Left ventricle myocardium inferior (tissue), 1 donor: ENCODE measurements at regions not wholly inside any gene's neighbourhood (a gene's known extent, or its start where the extent isn't known, plus 50 kb on each side); places are given as distances from the start of the nearest gene placed in this dataset.

Experiments
- DNase-seq: peaks from one replicate; pipeline ENCODE4 v3.0.0-alpha.2; 2020
- H3K27ac ChIP-seq: fragments of 200-600 bp; replicated peaks from 2 replicates; pipeline ENCODE4 v1.8.0; 2021
- H3K27me3 ChIP-seq: fragments of 200-600 bp; 2 replicates; pipeline ENCODE4 v1.8.0; 2021; ENCODE audit warnings: low read depth
- H3K36me3 ChIP-seq: fragments of 200-600 bp; 2 replicates; pipeline ENCODE4 v1.8.0; 2021
- H3K4me1 ChIP-seq: fragments of 200-600 bp; 2 replicates; pipeline ENCODE4 v1.8.0; 2021
- H3K4me3 ChIP-seq: fragments of 200-600 bp; 2 replicates; pipeline ENCODE4 v1.8.0; 2021; ENCODE audit warnings: mild to moderate bottlenecking, moderate library complexity
- H3K9me3 ChIP-seq: fragments of 200-600 bp; replicated peaks from 2 replicates; pipeline ENCODE4 v1.8.0; 2021
- intact Hi-C: fragments of 100-400 bp; cut with micrococcal nuclease; formaldehyde crosslinking; loops from one replicate; pipeline ENCODE4 v1.11.0; 2022
- TF ChIP-seq, protein P1 (sequence below): fragments of 200-600 bp; IDR thresholded peaks from 2 replicates; pipeline ENCODE4 v1.8.0; 2021; ENCODE audit warnings: antibody characterized with exemption, mild to moderate bottlenecking, borderline replicate concordance
- donor health status: DM: no; HTN: yes; CAD: no; lungs with severe emphysema.

DNA sequence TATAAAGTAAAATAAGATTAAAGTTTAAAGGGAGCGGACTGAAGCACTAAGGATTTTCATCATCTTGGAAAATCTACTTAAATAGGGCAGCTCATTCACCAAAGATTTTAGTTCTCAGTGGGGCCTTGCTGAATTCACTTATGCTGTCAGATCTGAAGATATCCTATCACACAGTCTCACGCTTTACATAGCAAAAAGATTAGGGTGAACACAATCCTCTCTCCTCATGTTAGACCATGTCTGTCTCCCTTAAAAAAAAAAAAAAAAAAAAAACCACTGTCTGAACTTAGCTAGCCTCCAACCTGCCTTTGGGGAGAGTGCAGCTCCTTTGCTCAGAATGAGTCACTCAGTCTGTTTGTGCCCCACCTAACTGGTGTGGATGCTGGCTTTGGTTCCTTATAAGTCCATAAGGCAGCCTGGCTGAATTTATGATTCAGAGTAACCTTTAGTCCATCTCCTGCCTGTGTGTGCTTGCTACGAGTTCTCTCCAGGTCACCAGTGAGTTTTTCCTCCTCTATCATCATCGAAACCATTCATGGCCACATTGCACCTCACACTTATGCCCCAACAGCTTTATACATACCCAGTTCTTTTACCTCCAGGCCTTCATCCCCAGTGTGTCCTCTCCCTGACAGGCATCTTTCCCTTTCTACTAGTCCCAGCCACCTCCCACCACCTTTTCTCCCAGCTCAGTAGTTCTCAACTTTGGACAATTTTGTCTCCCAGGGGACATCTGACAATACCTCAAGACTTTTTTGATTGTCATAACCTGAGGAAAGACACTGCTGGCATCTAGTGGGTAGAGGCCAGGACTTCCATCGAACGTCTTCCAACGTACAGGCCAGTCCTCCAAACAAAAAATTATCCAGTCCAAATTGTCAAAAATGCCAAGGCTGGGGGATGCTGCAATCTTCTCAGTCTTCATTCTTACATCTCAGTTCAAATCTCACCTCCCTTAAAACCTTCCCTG, 220.7 kb upstream of the EMCN start:
- Histone ChIP-seq H3K27ac (peak overlapping the region; percentile 60), H3K4me1 (peaks cover 16% of the 10 kb centered on the region), H3K27me3 (no peaks in the 10 kb centered on the region), H3K36me3 (no peaks in the 10 kb centered on the region), H3K9me3 (peaks cover 13% of the 10 kb centered on the region), H3K4me3 (no peak overlapping the region)
- TF ChIP-seq, protein P1, sequence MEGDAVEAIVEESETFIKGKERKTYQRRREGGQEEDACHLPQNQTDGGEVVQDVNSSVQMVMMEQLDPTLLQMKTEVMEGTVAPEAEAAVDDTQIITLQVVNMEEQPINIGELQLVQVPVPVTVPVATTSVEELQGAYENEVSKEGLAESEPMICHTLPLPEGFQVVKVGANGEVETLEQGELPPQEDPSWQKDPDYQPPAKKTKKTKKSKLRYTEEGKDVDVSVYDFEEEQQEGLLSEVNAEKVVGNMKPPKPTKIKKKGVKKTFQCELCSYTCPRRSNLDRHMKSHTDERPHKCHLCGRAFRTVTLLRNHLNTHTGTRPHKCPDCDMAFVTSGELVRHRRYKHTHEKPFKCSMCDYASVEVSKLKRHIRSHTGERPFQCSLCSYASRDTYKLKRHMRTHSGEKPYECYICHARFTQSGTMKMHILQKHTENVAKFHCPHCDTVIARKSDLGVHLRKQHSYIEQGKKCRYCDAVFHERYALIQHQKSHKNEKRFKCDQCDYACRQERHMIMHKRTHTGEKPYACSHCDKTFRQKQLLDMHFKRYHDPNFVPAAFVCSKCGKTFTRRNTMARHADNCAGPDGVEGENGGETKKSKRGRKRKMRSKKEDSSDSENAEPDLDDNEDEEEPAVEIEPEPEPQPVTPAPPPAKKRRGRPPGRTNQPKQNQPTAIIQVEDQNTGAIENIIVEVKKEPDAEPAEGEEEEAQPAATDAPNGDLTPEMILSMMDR: peak; percentile 22
- DNase-seq: no peak
- intact Hi-C loops: no loop called here

DNA sequence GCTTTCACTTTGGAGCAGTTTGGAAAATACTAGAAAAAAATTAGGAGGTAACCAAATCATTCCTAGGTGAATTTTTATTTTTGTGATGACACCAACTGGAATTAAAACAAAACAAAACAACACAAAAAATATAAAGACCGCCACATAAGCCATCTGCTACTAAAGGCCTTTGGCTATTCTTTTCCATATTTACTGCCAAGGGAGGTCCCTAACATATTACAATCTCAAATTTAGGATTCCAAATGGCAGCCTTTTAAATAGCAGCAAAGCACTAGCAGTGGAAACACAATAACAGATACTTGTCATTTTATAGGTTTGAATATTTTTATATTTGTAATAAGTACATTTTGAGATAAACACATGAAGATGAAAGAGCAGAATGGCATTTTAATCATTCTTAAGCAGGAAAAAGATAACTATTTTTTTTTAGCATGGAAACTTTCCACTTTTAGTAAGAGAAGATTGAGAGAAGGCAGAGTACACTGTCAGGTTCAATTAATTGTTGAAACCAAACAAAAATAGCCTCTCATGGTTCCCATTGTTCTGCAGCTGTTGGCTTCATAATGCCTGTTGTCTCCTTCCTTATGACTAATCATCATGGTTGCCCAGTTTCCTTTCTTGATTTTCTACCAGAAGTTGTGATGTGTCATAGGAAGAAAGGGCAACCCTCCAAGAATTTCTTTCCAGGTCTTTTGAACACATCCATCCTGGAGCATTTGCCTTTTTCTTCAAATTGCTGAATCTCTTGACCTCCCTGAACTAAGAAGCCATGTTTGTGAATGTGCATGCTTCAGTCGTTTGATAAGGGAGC, 219.0 kb upstream of the EMCN start:
- no peak overlapping the region for H3K4me3 ChIP-seq
- TF ChIP-seq, protein P1: no peak
- H3K36me3 ChIP-seq: no peaks in the 10 kb centered on the region
- peaks cover 14% of the 10 kb centered on the region for H3K9me3 ChIP-seq
- no peaks in the 10 kb centered on the region for H3K27me3 ChIP-seq
- H3K27ac ChIP-seq: peak overlapping the region; percentile 60
- peaks cover 16% of the 10 kb centered on the region for H3K4me1 ChIP-seq
- no peak for DNase-seq
- intact Hi-C loops: no loop called here

DNA sequence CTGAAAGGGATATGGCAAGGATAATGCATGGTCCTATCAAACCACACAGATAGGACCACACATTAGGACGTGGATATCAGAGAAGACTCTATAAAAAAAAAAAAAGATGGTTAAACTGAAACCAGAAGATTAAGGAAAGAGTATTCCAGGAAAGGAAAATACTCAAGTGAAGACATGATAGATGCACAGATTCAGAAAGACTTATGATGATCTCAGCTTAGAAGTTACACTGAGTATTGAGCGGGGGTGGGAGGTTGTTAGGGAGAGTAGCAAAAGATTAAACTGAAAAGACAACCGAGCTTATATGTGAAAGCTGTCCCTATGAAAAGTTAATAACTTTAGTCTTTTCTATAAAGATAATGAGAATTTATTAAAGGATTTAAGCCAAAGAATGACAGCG, 211.0 kb upstream of the EMCN start:
- DNase-seq: no peak
- Histone ChIP-seq H3K4me3 (no peak overlapping the region), H3K27ac (no peak overlapping the region), H3K27me3 (no peaks in the 10 kb centered on the region), H3K36me3 (no peaks in the 10 kb centered on the region), H3K4me1 (no peaks in the 10 kb centered on the region), H3K9me3 (peaks cover 17% of the 10 kb centered on the region)
- TF ChIP-seq, protein P1: no peak
- intact Hi-C loops: no loop called here

DNA sequence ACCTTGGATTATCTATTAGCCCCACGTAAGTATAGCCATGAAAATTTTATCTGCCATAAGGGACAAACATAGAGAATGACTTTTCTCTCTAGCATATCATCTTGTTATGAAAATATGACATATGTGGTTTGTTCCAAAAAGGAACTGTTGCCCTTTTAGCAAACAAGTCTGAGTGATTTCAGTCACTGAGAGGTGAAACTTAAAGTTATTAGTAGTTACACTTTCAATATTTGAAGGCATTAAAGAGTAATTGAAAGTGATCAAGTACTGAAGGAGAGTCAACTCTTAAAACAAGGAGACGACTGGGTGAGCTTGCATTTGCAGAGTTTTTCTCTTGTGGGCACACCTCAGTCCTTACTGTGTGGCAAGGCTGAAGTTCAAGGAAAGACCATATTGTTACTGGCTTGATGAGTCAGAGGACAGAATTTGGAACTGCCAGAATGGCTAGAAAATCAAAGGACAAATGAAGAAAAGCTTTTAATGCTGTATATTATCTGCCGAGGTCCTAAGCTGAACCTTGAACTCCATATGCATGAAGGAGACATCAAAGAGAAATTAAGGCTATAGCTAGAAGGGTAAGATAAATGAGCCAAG, 205.1 kb upstream of the EMCN start:
- TF ChIP-seq, protein P1: no peak

DNA sequence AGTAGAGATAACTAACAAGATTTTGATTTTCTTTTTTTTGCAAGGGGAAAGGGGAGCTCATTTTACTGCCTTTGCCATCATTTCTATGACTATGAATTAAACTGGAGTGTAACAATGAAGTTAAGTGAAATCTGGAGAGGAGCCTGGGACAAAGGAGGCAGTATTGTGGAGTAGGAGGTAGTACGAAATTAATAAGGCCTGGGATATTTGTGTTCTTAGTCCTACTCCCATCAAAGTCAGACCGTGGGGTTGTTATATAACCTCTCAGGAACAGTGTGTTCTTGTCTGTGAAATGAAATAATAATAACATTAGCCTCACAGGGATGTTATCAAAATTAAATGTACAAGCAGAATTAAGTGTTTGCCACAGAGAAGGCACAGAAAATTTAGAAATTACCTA, 204.3 kb upstream of the EMCN start:
- Histone ChIP-seq H3K4me3 (no peak overlapping the region), H3K4me1 (no peaks in the 10 kb centered on the region), H3K27me3 (no peaks in the 10 kb centered on the region), H3K36me3 (no peaks in the 10 kb centered on the region), H3K9me3 (peaks cover 16% of the 10 kb centered on the region), H3K27ac (no peak overlapping the region)
- intact Hi-C loops: no loop called here
- TF ChIP-seq, protein P1: no peak
- DNase-seq: no peak

More for the DNA sequence above, 205.1 kb upstream of the EMCN start:
- no peaks in the 10 kb centered on the region for H3K4me1 ChIP-seq
- H3K4me3 ChIP-seq: no peak overlapping the region
- no peak for DNase-seq
- no peaks in the 10 kb centered on the region for H3K27me3 ChIP-seq
- H3K27ac ChIP-seq: no peak overlapping the region
- H3K9me3 ChIP-seq: peaks cover 16% of the 10 kb centered on the region
- intact Hi-C loops: no loop called here
- H3K36me3 ChIP-seq: no peaks in the 10 kb centered on the region
